Stimulated activated naive CD8-positive, alpha-beta T cell treated with anti-CD3 and anti-CD28 coated beads, Interleukin-15, Interleukin-2, amounts not matched to agents 100 ng/mL and 50 ng/mL, for 24 hours (primary cell): ENCODE measurements at regions not wholly inside any gene's neighbourhood (a gene's known extent, or its start where the extent isn't known, plus 50 kb on each side); places are given as distances from the start of the nearest gene placed in this dataset.
A peak's percentile ranks its signal among the peaks of the same experiment; 100 is the strongest.

Experiments
- H3K27ac Mint-ChIP-seq: one replicate; pipeline ENCODE4 v1.8.0; 2021; ENCODE audit warnings: mild to moderate bottlenecking, mixed read lengths
- H3K27me3 Mint-ChIP-seq: one replicate; pipeline ENCODE4 v1.8.0; 2021; ENCODE audit warnings: mixed read lengths
- H3K36me3 Mint-ChIP-seq: one replicate; pipeline ENCODE4 v1.8.0; 2021; ENCODE audit warnings: low read depth, mixed read lengths
- H3K4me1 Mint-ChIP-seq: one replicate; pipeline ENCODE4 v1.8.0; 2021; ENCODE audit warnings: low read depth, mixed read lengths
- H3K4me3 Mint-ChIP-seq: one replicate; pipeline ENCODE4 v1.8.0; 2021; ENCODE audit warnings: mild to moderate bottlenecking, mixed read lengths
- H3K9me3 Mint-ChIP-seq: one replicate; pipeline ENCODE4 v1.8.0; 2021; ENCODE audit warnings: mixed read lengths

DNA sequence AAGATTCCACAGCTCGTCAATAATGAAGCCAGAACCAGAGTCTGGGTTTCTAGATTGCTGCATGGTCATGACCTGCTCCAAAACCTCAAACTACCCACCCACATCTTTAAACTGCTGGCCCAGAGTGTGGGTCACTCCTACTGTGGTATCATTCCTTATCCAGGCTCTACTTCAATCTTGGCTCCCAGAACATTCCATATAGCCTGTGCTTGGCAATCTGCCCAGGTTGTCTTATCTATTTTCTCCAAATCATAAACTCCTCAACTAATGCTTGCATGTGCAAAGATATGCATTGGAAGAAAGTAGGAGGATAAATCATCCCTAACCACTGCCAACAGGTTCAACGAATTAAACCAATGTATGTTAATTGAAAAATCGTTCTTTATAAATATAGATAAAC is 169.7 kb downstream of the ANXA2 start:
- Mint-ChIP-seq H3K4me3 (no peak overlapping the region), H3K27ac (no peak overlapping the region), H3K9me3 (no peaks in the 10 kb centered on the region), H3K27me3 (peaks cover 6% of the 10 kb centered on the region), H3K4me1 (peaks cover 13% of the 10 kb centered on the region), H3K36me3 (no peaks in the 10 kb centered on the region)

- Mint-ChIP-seq H3K4me3 (no peak overlapping the region), H3K9me3 (no peaks in the 10 kb centered on the region), H3K4me1 (peaks cover 13% of the 10 kb centered on the region), H3K27ac (peak overlapping the region; percentile 53), H3K36me3 (no peaks in the 10 kb centered on the region), H3K27me3 (peaks cover 6% of the 10 kb centered on the region)
These were observed 169.2 kb downstream of the ANXA2 start for GRCh38 chr15:60228619-60229018.

DNA sequence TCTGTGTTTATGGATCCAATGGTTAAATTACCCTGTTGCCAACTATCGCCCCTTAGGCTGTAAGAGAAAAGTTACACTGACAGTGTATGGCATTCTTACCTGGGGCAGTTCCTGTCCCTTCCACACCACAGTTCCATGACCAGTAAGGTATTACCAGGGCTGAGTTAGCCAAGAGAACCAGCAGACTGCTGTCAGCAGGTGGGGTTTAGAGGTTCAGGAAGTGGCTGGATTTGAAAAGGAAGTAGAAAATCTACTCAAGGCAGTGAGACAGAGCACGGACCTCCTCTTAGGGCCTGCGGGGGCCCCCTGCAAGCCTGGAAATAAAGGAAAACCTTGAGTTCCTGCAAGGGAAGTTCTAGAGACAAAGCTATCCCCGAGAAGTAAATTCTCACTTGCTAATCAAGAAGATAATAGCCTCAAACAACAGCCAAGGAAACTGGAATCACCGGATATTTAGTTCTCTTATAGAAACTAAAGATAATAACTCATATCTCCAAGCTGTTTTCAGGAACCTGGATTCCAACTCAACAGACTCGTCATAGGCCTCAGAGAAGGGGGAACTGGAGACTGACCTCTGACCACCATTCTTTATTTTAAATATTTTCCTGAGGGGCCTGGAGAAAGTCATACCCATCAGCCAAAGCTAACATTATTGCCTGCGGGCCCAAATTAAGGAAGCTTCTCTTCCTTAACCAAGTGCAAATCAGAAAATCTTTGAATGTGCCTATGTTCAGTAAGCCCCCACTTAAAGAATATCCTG is 161.7 kb downstream of the ANXA2 start:
- no peaks in the 10 kb centered on the region for H3K36me3 Mint-ChIP-seq
- peaks cover 33% of the 10 kb centered on the region for H3K27me3 Mint-ChIP-seq
- no peaks in the 10 kb centered on the region for H3K4me1 Mint-ChIP-seq
- H3K27ac Mint-ChIP-seq, result no peak overlapping the region
- no peaks in the 10 kb centered on the region for H3K9me3 Mint-ChIP-seq
- H3K4me3 Mint-ChIP-seq, result no peak overlapping the region

GRCh38 chr15:60237446-60237845 is 160.3 kb downstream of the ANXA2 start:
- H3K4me1 Mint-ChIP-seq, result no peaks in the 10 kb centered on the region
- H3K4me3 Mint-ChIP-seq, result no peak overlapping the region
- peaks cover 41% of the 10 kb centered on the region for H3K27me3 Mint-ChIP-seq
- H3K36me3 Mint-ChIP-seq, result no peaks in the 10 kb centered on the region
- no peak overlapping the region for H3K27ac Mint-ChIP-seq
- H3K9me3 Mint-ChIP-seq, result no peaks in the 10 kb centered on the region

DNA sequence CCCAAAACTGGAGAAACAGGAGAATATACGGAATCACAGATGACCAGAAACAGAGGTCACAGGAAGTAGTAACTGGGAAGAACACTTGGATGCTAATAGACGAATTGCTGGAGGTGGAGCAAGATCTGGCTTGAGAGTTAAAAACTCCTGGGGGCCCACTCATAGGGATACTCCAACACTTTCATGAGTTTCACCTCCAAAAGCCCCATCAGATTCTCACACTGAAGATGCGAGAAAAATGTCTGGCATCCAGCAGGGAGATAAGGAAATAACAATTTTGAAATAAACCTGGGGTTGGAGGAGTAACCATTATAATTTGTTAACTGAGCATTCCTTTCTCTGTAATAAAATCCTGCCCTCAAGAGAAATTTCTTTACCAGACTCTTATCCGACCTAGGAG is 154.0 kb downstream of the ANXA2 start:
- Mint-ChIP-seq H3K27ac (no peak overlapping the region), H3K4me1 (no peaks in the 10 kb centered on the region), H3K27me3 (peaks cover 49% of the 10 kb centered on the region)

DNA sequence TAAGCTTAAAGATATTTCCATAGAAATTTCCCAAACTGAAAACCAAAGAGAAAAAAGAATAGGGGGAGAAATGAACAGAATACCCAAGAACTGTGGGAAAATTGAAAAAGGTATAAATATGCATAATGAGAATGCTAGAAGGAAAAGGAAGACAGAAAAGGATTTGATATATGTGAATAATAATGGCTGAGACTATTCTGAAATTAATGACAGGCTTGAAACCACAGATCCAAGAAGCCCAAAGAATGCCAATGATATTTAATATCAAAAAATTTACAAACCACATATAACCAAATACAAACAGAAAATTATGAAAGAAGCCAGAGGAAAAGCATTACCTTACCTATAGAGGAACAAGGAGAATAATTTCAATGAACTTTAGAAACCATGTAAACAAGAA is 153.0 kb downstream of the ANXA2 start:
- H3K36me3 Mint-ChIP-seq, result no peaks in the 10 kb centered on the region
- no peak overlapping the region for H3K27ac Mint-ChIP-seq
- H3K9me3 Mint-ChIP-seq, result no peaks in the 10 kb centered on the region
- H3K27me3 Mint-ChIP-seq, result peaks cover 48% of the 10 kb centered on the region
- H3K4me3 Mint-ChIP-seq, result no peak overlapping the region
- H3K4me1 Mint-ChIP-seq, result no peaks in the 10 kb centered on the region

More for the DNA sequence above, 154.0 kb downstream of the ANXA2 start:
- Mint-ChIP-seq H3K9me3 (no peaks in the 10 kb centered on the region), H3K4me3 (no peak overlapping the region), H3K36me3 (no peaks in the 10 kb centered on the region)

- H3K27ac Mint-ChIP-seq, result no peak overlapping the region
- H3K27me3 Mint-ChIP-seq, result peaks cover 35% of the 10 kb centered on the region
- H3K4me3 Mint-ChIP-seq, result no peak overlapping the region
- H3K4me1 Mint-ChIP-seq, result peaks cover 2% of the 10 kb centered on the region
- H3K36me3 Mint-ChIP-seq, result no peaks in the 10 kb centered on the region
- no peaks in the 10 kb centered on the region for H3K9me3 Mint-ChIP-seq
These were observed 147.5 kb downstream of the ANXA2 start for GRCh38 chr15:60250316-60250715.

DNA sequence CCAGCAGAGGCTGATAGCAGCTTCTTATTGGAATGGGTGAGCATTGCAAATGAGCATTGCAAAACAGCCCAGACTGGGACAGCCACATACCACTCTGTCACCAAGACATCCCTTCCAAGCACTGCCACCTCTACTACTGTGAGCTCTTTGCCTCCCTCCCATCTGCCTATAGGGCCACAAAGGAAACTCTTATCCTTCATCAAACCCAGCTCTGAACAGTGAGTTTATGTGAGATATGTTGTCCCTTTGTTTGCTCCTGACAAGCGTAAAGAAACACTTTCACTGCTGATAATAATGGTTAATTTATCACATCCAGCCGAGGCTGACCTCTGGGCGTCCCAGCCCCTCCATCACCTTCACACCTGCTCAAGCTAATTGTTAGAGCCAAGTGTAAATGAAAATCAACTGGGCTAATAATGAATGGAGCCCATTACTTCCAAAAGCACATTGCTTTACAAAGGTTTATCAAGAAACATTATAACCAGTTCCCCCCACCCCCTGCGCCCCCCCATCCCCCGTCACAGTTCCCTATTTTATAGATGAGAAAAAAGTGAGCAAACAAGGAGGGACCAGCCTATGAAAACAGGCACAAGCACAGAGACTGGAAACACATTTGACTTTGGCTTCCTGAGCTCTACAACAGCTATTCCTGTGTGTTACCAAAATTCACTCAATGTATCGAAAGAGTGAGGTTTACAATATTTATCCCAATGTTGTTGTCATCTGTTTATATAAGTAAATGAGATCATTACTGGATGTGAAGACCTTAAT is 146.3 kb downstream of the ANXA2 start:
- peaks cover 36% of the 10 kb centered on the region for H3K27me3 Mint-ChIP-seq
- no peaks in the 10 kb centered on the region for H3K9me3 Mint-ChIP-seq
- peaks cover 8% of the 10 kb centered on the region for H3K4me1 Mint-ChIP-seq
- no peak overlapping the region for H3K27ac Mint-ChIP-seq
- no peaks in the 10 kb centered on the region for H3K36me3 Mint-ChIP-seq
- no peak overlapping the region for H3K4me3 Mint-ChIP-seq

GRCh38 chr15:60254416-60254815 is 143.4 kb downstream of the ANXA2 start:
- H3K27ac Mint-ChIP-seq, result no peak overlapping the region
- H3K27me3 Mint-ChIP-seq, result peaks cover 49% of the 10 kb centered on the region
- H3K4me1 Mint-ChIP-seq, result peaks cover 8% of the 10 kb centered on the region
- no peak overlapping the region for H3K4me3 Mint-ChIP-seq
- no peaks in the 10 kb centered on the region for H3K36me3 Mint-ChIP-seq
- H3K9me3 Mint-ChIP-seq, result no peaks in the 10 kb centered on the region

DNA sequence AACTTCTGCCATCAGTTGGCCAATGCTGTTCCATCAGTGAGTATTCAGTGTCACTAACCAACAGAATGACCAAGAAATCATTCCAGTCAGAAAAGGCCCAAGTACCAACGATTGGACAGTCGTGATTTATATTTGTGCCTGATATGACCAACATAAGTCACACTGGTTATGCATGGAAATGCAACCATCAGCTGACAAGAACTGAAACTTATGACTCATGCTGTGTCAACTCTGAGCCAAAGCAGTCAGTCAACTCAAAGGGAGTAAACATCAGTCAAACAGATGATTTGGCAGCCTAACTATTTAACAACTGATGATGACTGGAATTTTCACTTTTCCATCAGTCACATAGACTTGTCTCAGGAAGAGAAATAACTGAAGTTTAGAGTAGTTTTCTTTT is 142.4 kb downstream of the ANXA2 start:
- H3K36me3 Mint-ChIP-seq, result no peaks in the 10 kb centered on the region
- no peaks in the 10 kb centered on the region for H3K9me3 Mint-ChIP-seq
- H3K27ac Mint-ChIP-seq, result no peak overlapping the region
- H3K27me3 Mint-ChIP-seq, result peaks cover 52% of the 10 kb centered on the region
- no peak overlapping the region for H3K4me3 Mint-ChIP-seq
- peaks cover 8% of the 10 kb centered on the region for H3K4me1 Mint-ChIP-seq

- Mint-ChIP-seq H3K4me3 (no peak overlapping the region), H3K27me3 (peaks cover 48% of the 10 kb centered on the region), H3K36me3 (no peaks in the 10 kb centered on the region), H3K9me3 (no peaks in the 10 kb centered on the region), H3K27ac (no peak overlapping the region), H3K4me1 (peaks cover 8% of the 10 kb centered on the region)
These were observed 140.1 kb downstream of the ANXA2 start for GRCh38 chr15:60257591-60258159.

DNA sequence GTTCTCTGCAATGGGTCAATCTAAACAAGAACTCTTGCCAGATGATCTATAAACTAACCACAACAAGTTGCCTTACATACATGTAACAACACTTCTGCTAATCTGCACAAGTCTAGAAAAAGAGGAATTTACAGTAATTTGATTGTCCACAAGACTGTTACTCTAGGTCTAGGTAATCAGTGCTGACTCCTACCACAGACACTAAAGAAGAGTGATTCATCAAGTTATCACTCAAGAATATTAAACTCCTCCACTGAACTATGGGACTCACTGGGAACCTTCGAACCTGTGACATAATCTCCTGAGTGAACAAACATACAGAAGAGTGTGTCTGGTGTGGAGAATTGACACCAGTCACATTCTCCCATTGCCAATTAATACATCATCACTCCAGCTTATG is 138.3 kb downstream of the ANXA2 start:
- Mint-ChIP-seq H3K27me3 (peaks cover 34% of the 10 kb centered on the region), H3K4me3 (no peak overlapping the region), H3K4me1 (peaks cover 8% of the 10 kb centered on the region), H3K36me3 (no peaks in the 10 kb centered on the region), H3K27ac (no peak overlapping the region), H3K9me3 (no peaks in the 10 kb centered on the region)

- Mint-ChIP-seq H3K36me3 (no peaks in the 10 kb centered on the region), H3K4me3 (no peak overlapping the region), H3K27me3 (peaks cover 16% of the 10 kb centered on the region), H3K27ac (no peak overlapping the region), H3K9me3 (no peaks in the 10 kb centered on the region), H3K4me1 (no peaks in the 10 kb centered on the region)
These were observed 133.7 kb downstream of the ANXA2 start for GRCh38 chr15:60264088-60264487.

- Mint-ChIP-seq H3K4me1 (no peaks in the 10 kb centered on the region), H3K27ac (no peak overlapping the region), H3K9me3 (no peaks in the 10 kb centered on the region), H3K36me3 (no peaks in the 10 kb centered on the region), H3K27me3 (peaks cover 11% of the 10 kb centered on the region), H3K4me3 (no peak overlapping the region)
These were observed 133.2 kb downstream of the ANXA2 start for GRCh38 chr15:60264566-60264965.

- no peak overlapping the region for H3K27ac Mint-ChIP-seq
- H3K27me3 Mint-ChIP-seq, result peaks cover 9% of the 10 kb centered on the region
- no peak overlapping the region for H3K4me3 Mint-ChIP-seq
- H3K36me3 Mint-ChIP-seq, result no peaks in the 10 kb centered on the region
- no peaks in the 10 kb centered on the region for H3K4me1 Mint-ChIP-seq
- H3K9me3 Mint-ChIP-seq, result no peaks in the 10 kb centered on the region
These were observed 132.7 kb downstream of the ANXA2 start for GRCh38 chr15:60265057-60265456.
